HepG2 (cell line): ENCODE measurements at regions not wholly inside any gene's neighbourhood (a gene's known extent, or its start where the extent isn't known, plus 50 kb on each side); places are given as distances from the start of the nearest gene placed in this dataset.

Experiments
- ATAC-seq: fragments of 200-7000 bp; cut with Tn5 transposase; 3 replicates; pipeline ENCODE4 v1.9.1; 2020; ENCODE audit warnings: mild to moderate bottlenecking, moderate library complexity
- BruUV-seq: library from RNA; stranded (reverse); fragments of 400-500 nt; replicated peaks from 2 replicates; lab custom pipeline; 2021; lab: Mats Ljungman, UMichigan
- CTCF ChIA-PET: fragments of 300-600 bp; formaldehyde crosslinking; extraction: SDS; loops from one replicate; lab custom pipeline; 2021; ENCODE audit warnings: low total read pairs, inconsistent platforms, low intra/inter-chr PET ratio; lab: Yijun Ruan, JAX
- POLR2A ChIA-PET: fragments of 350-600 bp; sonication (Branson Sonifier 250); formaldehyde crosslinking; loops from one replicate; lab custom pipeline; 2020; ENCODE audit warnings: antibody characterized with exemption, inconsistent platforms; lab: Yijun Ruan, JAX
- DNase-seq: peaks from one replicate; pipeline ENCODE4 v3.0.0-alpha.2; 2015; ENCODE audit warnings: low spot score
- FAIRE-seq: peaks from 3 replicates; lab custom pipeline; 2011; peaks lifted over from hg19 to GRCh38; lab: Jason Lieb, UNC
- H2AFZ ChIP-seq: one replicate; pipeline ENCODE4 v1.6.1; 2011; ENCODE audit warnings: low read length, inconsistent platforms
- H3K27ac ChIP-seq: fragments of 300-600 bp; 3 replicates; pipeline ENCODE4 v1.8.0; 2011; ENCODE audit warnings: mixed run types, mild to moderate bottlenecking, mixed read lengths, low read length, inconsistent platforms; ENCODE audit not compliant: insufficient read depth; ENCODE audit errors: extremely low read length
- H3K27me3 ChIP-seq, 2 experiments: fragments of 200-600 bp in 1 of 2; 2 replicates in 1 of 2; 3 replicates in 1 of 2; pipeline versions ENCODE4 v1.6.0 to v1.8.0; 2011; ENCODE audit warnings: low read length in 2 of 2, mild to moderate bottlenecking in 2 of 2, moderate library complexity in 2 of 2, inconsistent platforms in 1 of 2; ENCODE audit not compliant: insufficient read depth in 2 of 2, control insufficient read depth in 1 of 2
- H3K36me3 ChIP-seq, 2 experiments: fragments of 200-600 bp in 1 of 2; replicated peaks in 1 of 2; 2 replicates in 1 of 2; 3 replicates in 1 of 2; pipeline versions ENCODE4 v1.5.1 to v1.8.0; 2011; ENCODE audit warnings: low read length in 2 of 2, inconsistent platforms in 1 of 2; ENCODE audit not compliant: insufficient read depth in 2 of 2, control insufficient read depth in 1 of 2
- H3K4me1 ChIP-seq: 2 replicates; pipeline ENCODE4 v1.5.1; 2012; ENCODE audit warnings: low read length, inconsistent platforms; ENCODE audit not compliant: insufficient read depth
- H3K4me2 ChIP-seq: 2 replicates; pipeline ENCODE4 v1.6.0; 2011; ENCODE audit warnings: low read depth, low read length, inconsistent platforms
- H3K4me3 ChIP-seq, 3 experiments: fragments of 200-600 bp in 1 of 3; sonication (generic), shearing (Covaris generic) in 1 of 3; replicated peaks in 1 of 3; 2 replicates each; pipeline ENCODE4 v1.5.1; 2011 to 2016; ENCODE audit warnings: low read length in 3 of 3, inconsistent platforms in 2 of 3, low read depth in 2 of 3, mild to moderate bottlenecking in 2 of 3, control low read depth in 1 of 3, mixed read lengths in 1 of 3; ENCODE audit not compliant: insufficient read depth in 1 of 3
- H3K79me2 ChIP-seq: one replicate; pipeline ENCODE4 v1.6.1; 2011; ENCODE audit warnings: low read length, inconsistent platforms; ENCODE audit not compliant: insufficient read depth
- H3K9ac ChIP-seq: 2 replicates; pipeline ENCODE4 v1.6.0; 2011; ENCODE audit warnings: mild to moderate bottlenecking, low read depth, low read length, inconsistent platforms; ENCODE audit not compliant: insufficient read depth
- H3K9me3 ChIP-seq: 2 replicates; pipeline ENCODE4 v1.5.1; 2012; ENCODE audit warnings: mild to moderate bottlenecking, low read length
- H4K20me1 ChIP-seq: 2 replicates; pipeline ENCODE4 v1.6.0; 2011; ENCODE audit warnings: inconsistent platforms, mild to moderate bottlenecking, low read length, moderate library complexity; ENCODE audit not compliant: insufficient read depth
- ARID2 ChIP-seq: sonication (generic); formaldehyde crosslinking; IDR thresholded peaks from 2 replicates; pipeline ENCODE4 v1.8.1; 2022; ENCODE audit warnings: mild to moderate bottlenecking, missing genetic modification reagents, borderline replicate concordance
- DPF2 ChIP-seq: sonication (generic); formaldehyde crosslinking; IDR thresholded peaks from 2 replicates; pipeline ENCODE4 v1.4.0; 2020; ENCODE audit warnings: mild to moderate bottlenecking, low read depth, missing genetic modification reagents, borderline replicate concordance
- FOXJ3 ChIP-seq: sonication (generic); formaldehyde crosslinking; IDR thresholded peaks from 2 replicates; pipeline ENCODE4 v1.4.0; 2020; ENCODE audit warnings: missing genetic modification reagents, mild to moderate bottlenecking, borderline replicate concordance
- KLF9 ChIP-seq: IDR thresholded peaks from 2 replicates; pipeline ENCODE4 v1.6.1; 2016; ENCODE audit warnings: low read depth
- MTF2 ChIP-seq: sonication (generic); formaldehyde crosslinking; IDR thresholded peaks from 2 replicates; pipeline ENCODE4 v1.5.0; 2020; ENCODE audit warnings: missing genetic modification reagents, borderline replicate concordance
- MXD4 ChIP-seq: IDR thresholded peaks from 2 replicates; pipeline ENCODE4 v1.6.1; 2016; ENCODE audit warnings: mild to moderate bottlenecking, missing biosample characterization, missing genetic modification reagents
- NR2F1 ChIP-seq, 2 experiments: fragments of 450-650 bp in 1 of 2; formaldehyde crosslinking in 1 of 2; IDR thresholded peaks; 2 replicates each; pipeline versions ENCODE4 v1.5.0 to v1.6.1; 2016 to 2020; ENCODE audit warnings: mild to moderate bottlenecking in 1 of 2, missing compliant biosample characterization in 1 of 2, missing genetic modification reagents in 1 of 2, moderate library complexity in 1 of 2
- ONECUT2 ChIP-seq: sonication (generic); formaldehyde crosslinking; IDR thresholded peaks from 2 replicates; pipeline ENCODE4 v1.4.0; 2020; ENCODE audit warnings: missing genetic modification reagents
- POLR2A ChIP-seq, 2 experiments: IDR thresholded peaks; 2 replicates each; pipeline ENCODE4 v1.6.1; 2011; ENCODE audit warnings: low read depth in 2 of 2, low read length in 2 of 2, mild to moderate bottlenecking in 1 of 2, moderate library complexity in 1 of 2; ENCODE audit not compliant: insufficient read depth in 1 of 2
- RBFOX2 ChIP-seq: fragments of 200-400 bp; formaldehyde crosslinking; IDR thresholded peaks from 2 replicates; pipeline ENCODE4 v1.6.1; 2017; ENCODE audit warnings: low read depth, mild to moderate bottlenecking, low read length
- SIX1 ChIP-seq: sonication (generic); formaldehyde crosslinking; IDR thresholded peaks from 2 replicates; pipeline ENCODE4 v1.4.0; 2020; ENCODE audit warnings: missing genetic modification reagents, borderline replicate concordance
- ZC3H4 ChIP-seq: sonication (generic); formaldehyde crosslinking; IDR thresholded peaks from 2 replicates; pipeline ENCODE4 v1.4.0; 2020; ENCODE audit warnings: missing genetic modification reagents, borderline replicate concordance
- ZFAT ChIP-seq: sonication (generic); formaldehyde crosslinking; conservative IDR thresholded peaks from 2 replicates; pipeline ENCODE4 v1.8.1; 2023; ENCODE audit warnings: missing genetic modification reagents, inconsistent platforms
- ZNF343 ChIP-seq: sonication (generic); formaldehyde crosslinking; IDR thresholded peaks from 2 replicates; pipeline ENCODE4 v1.4.0; 2020; ENCODE audit warnings: mild to moderate bottlenecking, missing genetic modification reagents
- ZNF468 ChIP-seq: sonication (generic); formaldehyde crosslinking; IDR thresholded peaks from 2 replicates; pipeline ENCODE4 v1.8.0; 2022; ENCODE audit warnings: mild to moderate bottlenecking, moderate library complexity, missing genetic modification reagents
- ZNF550 ChIP-seq: sonication (generic); formaldehyde crosslinking; IDR thresholded peaks from 2 replicates; pipeline ENCODE4 v1.4.0; 2020; ENCODE audit warnings: mild to moderate bottlenecking, missing genetic modification reagents, borderline replicate concordance
- ZNF572 ChIP-seq: sonication (generic); formaldehyde crosslinking; IDR thresholded peaks from 2 replicates; pipeline ENCODE4 v1.5.1; 2020; ENCODE audit warnings: mild to moderate bottlenecking, missing genetic modification reagents
- ZNF850 ChIP-seq: sonication (generic); formaldehyde crosslinking; conservative IDR thresholded peaks from 2 replicates; pipeline ENCODE4 v1.9.0; 2021; ENCODE audit warnings: mild to moderate bottlenecking, missing genetic modification reagents
- WGBS: methylation state at CpG from one replicate; pipeline ENCODE4 v1.1.6; 2017; ENCODE audit warnings: low lambda C conversion rate; 5-methylcytosine and 5-hydroxymethylcytosine counted together
- in situ Hi-C: cut with HindIII; loops from 2 replicates; pipeline ENCODE4 v1.10.0; 2017; ENCODE audit warnings: low pct_unique_long_range_greater_than_20kb; ENCODE audit not compliant: extremely low pct_ligation_motif_present
- intact Hi-C: fragments of 100-400 bp; cut with micrococcal nuclease; formaldehyde crosslinking; loops from one replicate; pipeline ENCODE4 v1.10.0; 2022; ENCODE audit not compliant: unreplicated experiment
- TF ChIP-seq, protein P1 (sequence below): IDR thresholded peaks from 2 replicates; pipeline ENCODE4 v1.6.1; 2016; ENCODE audit warnings: mild to moderate bottlenecking
- TF ChIP-seq, protein P2 (sequence below): sonication (generic); formaldehyde crosslinking; IDR thresholded peaks from 2 replicates; pipeline ENCODE4 v1.4.0; 2020; ENCODE audit warnings: mild to moderate bottlenecking, missing genetic modification reagents

DNA sequence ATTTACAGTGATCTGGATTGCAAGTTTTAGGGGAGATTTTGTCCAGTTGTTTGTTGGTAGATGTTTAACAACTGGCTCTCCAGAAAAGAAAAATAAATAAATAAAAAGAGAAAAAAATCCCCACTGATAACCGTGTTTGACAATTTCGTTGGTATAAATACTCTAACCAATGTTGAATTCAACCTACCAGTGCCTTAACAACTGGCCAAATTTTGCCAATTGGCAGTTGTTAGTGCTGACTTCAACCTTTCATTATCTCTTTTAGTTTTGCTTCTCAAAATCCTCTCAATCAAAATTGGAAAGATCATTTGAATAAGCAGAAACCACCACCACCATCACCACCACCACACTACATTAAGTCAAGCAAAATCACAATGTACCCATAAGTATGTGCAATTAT is 490.3 kb downstream of the PIK3C3 start:
- WGBS = 45% methylated on average over 2 of the region's 2 CpGs
- Histone ChIP-seq H3K9ac (no peak overlapping the region), H3K4me1 (peaks cover 40% of the 10 kb centered on the region), H3K27me3 (no peaks in the 10 kb centered on the region), H3K27ac (peak overlapping the region; percentile 55), H3K36me3 (no peaks in the 10 kb centered on the region), H2AFZ (no peak overlapping the region), H4K20me1 (no peaks in the 10 kb centered on the region), H3K4me3 (no peak overlapping the region), H3K4me2 (no peak overlapping the region), H3K9me3 (peaks cover 42% of the 10 kb centered on the region), H3K79me2 (no peaks in the 10 kb centered on the region)
- DNase-seq (no peak), FAIRE-seq (no peak), ATAC-seq (no peak)
- in situ Hi-C loops = no loop called here
- ChIA-PET POLR2A (interaction anchor here (1.1 kb wide), 1 partner anchor 81 kb away, joined by 3 read pairs; no protein-coding TSS in a partner anchor), CTCF (no interaction called here)
- intact Hi-C loops = loop anchor here (5.0 kb wide), 1 partner anchor 68 kb away; no protein-coding TSS in a partner anchor
- no TSS peak for BruUV-seq
- TF ChIP-seq FOXJ3 (CRISPR knock-in tag) = no peak
- TF ChIP-seq ZNF550 (CRISPR knock-in tag) = no peak
- TF ChIP-seq ZFAT (CRISPR knock-in tag) = no peak
- TF ChIP-seq MTF2 = no peak

GRCh38 chr18:42446195-42446594 is 491.2 kb downstream of the PIK3C3 start:
- Histone ChIP-seq H2AFZ (no peak overlapping the region), H3K36me3 (no peaks in the 10 kb centered on the region), H3K4me2 (peak overlapping the region; percentile 28; the same call in 1 of the 2 replicates), H3K9ac (0 out of 2 replicates have a peak overlapping the region, but pooled peaks have one; percentile 22), H3K79me2 (no peaks in the 10 kb centered on the region), H3K4me1 (peaks cover 40% of the 10 kb centered on the region), H3K9me3 (peaks cover 42% of the 10 kb centered on the region), H3K27ac (peak overlapping the region; percentile 55), H3K4me3 (no peak overlapping the region), H3K27me3 (no peaks in the 10 kb centered on the region), H4K20me1 (no peaks in the 10 kb centered on the region)
- DNase-seq (peak; percentile 94), ATAC-seq (peak; percentile 95), FAIRE-seq (peak; percentile 26)
- POLR2A ChIA-PET = no interaction called here
- CTCF ChIA-PET = no interaction called here
- intact Hi-C loops (loop anchor here (1.0 to 5.0 kb wide), 3 partner anchors 69 to 147 kb away; no protein-coding TSS in a partner anchor), in situ Hi-C loops (no loop called here)
- no TSS peak for BruUV-seq
- TF ChIP-seq RBFOX2 = no peak
- no peak for TF ChIP-seq ZNF343 (CRISPR knock-in tag)
- no peak for TF ChIP-seq ARID2 (CRISPR knock-in tag)
- TF ChIP-seq SIX1 (CRISPR knock-in tag) = peak; percentile 53; the same call in 1 of the 2 replicates
- TF ChIP-seq ZNF850 (CRISPR knock-in tag) = no peak
- TF ChIP-seq ONECUT2 = no peak
- TF ChIP-seq, protein P1, sequence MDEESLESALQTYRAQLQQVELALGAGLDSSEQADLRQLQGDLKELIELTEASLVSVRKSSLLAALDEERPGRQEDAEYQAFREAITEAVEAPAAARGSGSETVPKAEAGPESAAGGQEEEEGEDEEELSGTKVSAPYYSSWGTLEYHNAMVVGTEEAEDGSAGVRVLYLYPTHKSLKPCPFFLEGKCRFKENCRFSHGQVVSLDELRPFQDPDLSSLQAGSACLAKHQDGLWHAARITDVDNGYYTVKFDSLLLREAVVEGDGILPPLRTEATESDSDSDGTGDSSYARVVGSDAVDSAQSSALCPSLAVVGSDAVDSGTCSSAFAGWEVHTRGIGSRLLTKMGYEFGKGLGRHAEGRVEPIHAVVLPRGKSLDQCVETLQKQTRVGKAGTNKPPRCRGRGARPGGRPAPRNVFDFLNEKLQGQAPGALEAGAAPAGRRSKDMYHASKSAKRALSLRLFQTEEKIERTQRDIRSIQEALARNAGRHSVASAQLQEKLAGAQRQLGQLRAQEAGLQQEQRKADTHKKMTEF (CRISPR knock-in tag) = peak; percentile 46; the same call in 1 of the 2 replicates
- no peak for TF ChIP-seq ZNF572 (CRISPR knock-in tag)
- TF ChIP-seq MXD4 (CRISPR knock-in tag) = no peak
- no peak for TF ChIP-seq ZC3H4 (CRISPR knock-in tag)
- TF ChIP-seq POLR2A (IDR thresholded peaks at IDR 0.05; ENCODE audit: insufficient read depth in 1 of 2, low read depth in 2 of 2, low read length in 2 of 2) = no peak
- peak; percentile 88 to 99 for TF ChIP-seq NR2F1 (CRISPR knock-in tag; IDR thresholded peaks at IDR 0.05)
- TF ChIP-seq, protein P2, sequence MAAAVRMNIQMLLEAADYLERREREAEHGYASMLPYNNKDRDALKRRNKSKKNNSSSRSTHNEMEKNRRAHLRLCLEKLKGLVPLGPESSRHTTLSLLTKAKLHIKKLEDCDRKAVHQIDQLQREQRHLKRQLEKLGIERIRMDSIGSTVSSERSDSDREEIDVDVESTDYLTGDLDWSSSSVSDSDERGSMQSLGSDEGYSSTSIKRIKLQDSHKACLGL (CRISPR knock-in tag) = no peak
- peak; percentile 69; the same call in 1 of the 2 replicates for TF ChIP-seq DPF2
- no peak for TF ChIP-seq KLF9
- no peak for TF ChIP-seq ZNF468 (CRISPR knock-in tag)
